RWPE1 (cell line): ENCODE measurements at regions not wholly inside any gene's neighbourhood (a gene's known extent, or its start where the extent isn't known, plus 50 kb on each side); places are given as distances from the start of the nearest gene placed in this dataset.

Source experiments
- CTCF ChIA-PET: fragments of 350-600 bp; sonication (Branson Sonifier 250); formaldehyde crosslinking; extraction: SDS; loops from one replicate; lab custom pipeline; 2021; lab: Yijun Ruan, JAX
- POLR2A ChIA-PET: fragments of 400-600 bp; formaldehyde crosslinking; extraction: SDS; loops from one replicate; lab custom pipeline; 2020; ENCODE audit warnings: antibody characterized with exemption; ENCODE audit not compliant: low non-redundant PET; lab: Yijun Ruan, JAX
- DNase-seq: peaks from one replicate; pipeline ENCODE4 v3.0.0; 2012; ENCODE audit warnings: low spot score
- H3K27ac ChIP-seq: fragments of 450-650 bp; 2 replicates; pipeline ENCODE4 v1.5.1; 2017
- CTCF ChIP-seq: fragments of 450-650 bp; conservative IDR thresholded peaks from 2 replicates; pipeline ENCODE4 v1.5.1; 2017; ENCODE audit warnings: low read depth, mild to moderate bottlenecking

DNA sequence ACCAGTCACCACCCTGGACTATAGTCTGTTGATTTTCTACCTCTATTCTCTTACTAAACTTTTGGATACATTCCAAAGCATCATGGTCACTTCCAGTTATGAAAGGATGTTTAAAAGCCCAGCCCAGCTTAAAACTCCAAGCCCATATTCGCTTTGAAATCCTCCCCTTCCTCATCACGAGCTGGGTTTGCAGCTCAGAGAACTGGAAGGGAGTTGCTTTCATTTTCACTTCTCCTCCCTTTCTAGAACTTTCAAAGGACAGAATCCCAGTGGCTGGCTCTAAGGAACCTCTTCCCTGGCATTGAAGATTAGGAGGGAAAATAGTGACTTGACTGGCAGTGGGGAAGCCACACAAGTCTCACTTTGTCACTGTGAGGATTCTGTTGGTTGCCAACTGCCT lies 100.1 kb upstream of the DYNLRB2 start:
- DNase-seq, result no peak
- no peak overlapping the region for H3K27ac ChIP-seq
- ChIA-PET CTCF (no interaction called here), POLR2A (no interaction called here)
- TF ChIP-seq CTCF, result no peak

DNA sequence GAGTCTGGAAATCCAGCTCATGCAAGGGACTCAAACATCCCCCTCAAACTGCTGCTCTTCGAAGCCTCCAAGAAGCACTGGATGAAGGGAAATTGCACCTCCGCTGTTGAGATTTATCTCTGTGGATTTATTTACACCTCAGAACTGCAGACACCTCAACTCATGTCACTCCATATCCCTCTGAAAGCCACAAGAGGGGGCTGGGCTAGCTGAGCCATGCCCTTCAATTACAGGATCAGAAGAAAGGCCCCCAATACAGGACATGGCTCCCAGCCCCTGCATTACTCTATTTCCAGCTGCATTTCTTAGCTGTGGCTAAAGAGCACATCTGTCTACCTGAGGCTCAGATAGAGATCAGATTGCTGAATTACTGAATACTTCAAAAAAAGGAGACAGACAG lies 103.1 kb upstream of the DYNLRB2 start:
- CTCF ChIA-PET, result interaction anchor here (0.6 kb wide), 1 partner anchor 1750 kb away, joined by 3 read pairs; no protein-coding TSS in a partner anchor
- POLR2A ChIA-PET, result no interaction called here

DNA sequence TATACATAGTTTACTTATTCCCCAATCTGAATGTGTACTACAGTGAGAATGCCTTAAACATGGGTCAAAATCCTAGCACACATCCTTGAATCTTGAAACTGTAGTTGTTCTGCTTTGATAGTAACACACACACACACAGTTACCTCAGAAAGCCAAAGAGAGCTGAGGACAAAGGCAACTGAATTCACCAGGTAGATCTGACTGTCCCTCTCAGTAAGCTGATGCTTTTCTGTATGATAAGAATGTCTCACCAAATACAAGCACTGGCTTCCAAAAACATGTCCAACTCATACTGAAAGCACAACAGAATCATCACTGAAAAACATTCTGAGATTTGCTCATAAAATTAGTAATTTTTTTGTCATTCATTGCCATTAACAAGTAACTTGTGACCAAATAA lies 104.3 kb upstream of the DYNLRB2 start:
- no peak for DNase-seq
- ChIA-PET POLR2A (no interaction called here), CTCF (no interaction called here)
- H3K27ac ChIP-seq, result no peak overlapping the region
- no peak for TF ChIP-seq CTCF

More for the DNA sequence above, 103.1 kb upstream of the DYNLRB2 start:
- DNase-seq, result no peak
- H3K27ac ChIP-seq, result no peak overlapping the region
- TF ChIP-seq CTCF, result no peak

DNA sequence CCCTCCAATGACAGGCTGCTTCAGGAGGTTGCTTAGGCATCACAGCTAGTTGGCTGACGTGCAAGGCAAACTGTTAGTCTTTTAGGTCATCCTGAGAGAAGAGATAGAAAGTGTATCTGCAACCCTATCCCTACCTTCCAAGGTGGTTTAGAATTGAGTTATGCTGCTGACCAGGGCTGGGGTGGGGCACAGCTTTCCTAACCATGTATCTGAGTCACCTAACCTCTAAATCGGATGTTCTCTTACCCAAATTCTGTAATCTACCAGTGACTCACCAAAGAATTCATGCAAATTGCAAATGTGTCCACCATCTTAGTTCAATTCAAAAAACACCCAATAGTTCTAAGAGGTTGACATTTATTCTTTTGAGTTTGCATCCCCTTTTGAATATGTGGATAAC lies 107.2 kb upstream of the DYNLRB2 start:
- ChIA-PET POLR2A (no interaction called here), CTCF (no interaction called here)
- TF ChIP-seq CTCF, result no peak
- peak; percentile 21 for DNase-seq
- no peak overlapping the region for H3K27ac ChIP-seq

- CTCF ChIA-PET, result no interaction called here
- POLR2A ChIA-PET, result no interaction called here
- no peak overlapping the region for H3K27ac ChIP-seq
- no peak for DNase-seq
- TF ChIP-seq CTCF, result no peak
Observed at GRCh38 chr16:80427795-80428194, 113.0 kb upstream of the DYNLRB2 start.

DNA sequence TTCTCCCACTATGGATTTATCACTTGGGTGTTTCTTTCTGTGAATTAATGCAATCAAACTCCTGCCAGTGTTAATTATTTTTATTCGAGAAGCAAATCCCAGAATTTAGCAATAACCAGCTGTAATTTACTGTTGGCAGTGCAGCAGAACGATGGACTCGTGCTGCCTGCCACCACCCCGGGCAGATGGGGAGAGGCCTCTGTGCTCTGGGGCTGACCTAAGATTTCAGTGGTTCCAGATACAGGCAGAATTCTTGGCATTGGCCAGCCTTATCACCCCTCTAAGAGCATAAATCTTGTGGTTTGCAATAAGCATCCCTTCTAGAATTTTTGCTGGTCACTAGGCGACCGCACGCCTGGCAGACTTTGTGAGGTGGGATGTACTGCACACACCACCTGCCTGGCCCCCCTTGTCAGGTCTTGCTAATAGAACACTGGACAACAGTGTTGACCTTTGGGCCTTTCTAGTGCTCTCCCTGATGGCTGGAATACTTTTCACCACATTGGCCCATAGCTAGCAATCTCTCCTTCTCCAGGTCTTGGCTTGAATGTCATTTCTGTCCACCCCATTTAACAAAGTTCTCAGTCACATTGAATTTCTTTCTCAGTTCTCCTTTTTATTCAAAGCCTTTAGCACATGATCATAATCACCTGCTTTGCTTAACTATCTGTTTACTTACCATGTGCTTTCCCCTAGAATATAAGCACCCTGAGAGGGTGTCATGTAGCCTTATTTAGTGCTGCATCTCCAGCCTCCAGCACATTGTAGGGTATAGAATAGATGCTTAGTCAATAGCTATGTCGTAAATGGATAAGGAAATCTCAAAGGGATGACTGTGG lies 122.1 kb upstream of the DYNLRB2 start:
- CTCF ChIA-PET, result no interaction called here
- POLR2A ChIA-PET, result no interaction called here
- TF ChIP-seq CTCF, result no peak

More for the DNA sequence above, 122.1 kb upstream of the DYNLRB2 start:
- DNase-seq, result no peak
- H3K27ac ChIP-seq, result no peak overlapping the region
